PC-9 (cell line): ENCODE measurements at regions not wholly inside any gene's neighbourhood (a gene's known extent, or its start where the extent isn't known, plus 50 kb on each side); places are given as distances from the start of the nearest gene placed in this dataset.
A peak's percentile ranks its signal among the peaks of the same experiment; 100 is the strongest.

Experiments
- BruUV-seq: library from RNA; stranded (reverse); fragments of 400-500 nt; replicated peaks from 2 replicates; lab custom pipeline; 2021; lab: Mats Ljungman, UMichigan
- CTCF ChIA-PET: fragments of 300-600 bp; sonication (Branson Sonifier 250); formaldehyde crosslinking; loops from one replicate; lab custom pipeline; 2022; ENCODE audit warnings: antibody characterized with exemption; lab: Charles Lee
- POLR2A ChIA-PET: fragments of 300-600 bp; sonication (Branson Sonifier 250); formaldehyde crosslinking; loops from one replicate; lab custom pipeline; 2022; ENCODE audit warnings: antibody characterized with exemption; ENCODE audit not compliant: unreplicated experiment; lab: Charles Lee
- DNase-seq, 2 experiments: peaks; one replicate each; pipeline versions ENCODE4 v3.0.0 to v3.0.0-alpha.2; 2015 to 2022; ENCODE audit warnings: mixed read lengths in 1 of 2
- H2AFZ ChIP-seq: fragments of 200-600 bp; sonication (generic); 2 replicates; pipeline ENCODE4 v1.8.1; 2017; ENCODE audit warnings: antibody characterized with exemption
- H3F3A ChIP-seq: fragments of 200-600 bp; sonication (generic); 2 replicates; pipeline ENCODE4 v1.8.1; 2017; ENCODE audit warnings: antibody characterized with exemption, mild to moderate bottlenecking, low read depth; ENCODE audit not compliant: insufficient read depth
- H3K27ac ChIP-seq: fragments of 200-600 bp; sonication (generic); 2 replicates; pipeline ENCODE4 v1.6.1; 2016; ENCODE audit warnings: mixed run types
- H3K27me3 ChIP-seq: fragments of 200-600 bp; sonication (generic); 2 replicates; pipeline ENCODE4 v1.6.1; 2016; ENCODE audit warnings: low read depth, mixed run types; ENCODE audit not compliant: insufficient read depth
- H3K36me3 ChIP-seq: fragments of 200-600 bp; sonication (generic); 2 replicates; pipeline ENCODE4 v1.6.1; 2016; ENCODE audit warnings: low read depth, mixed run types
- H3K4me1 ChIP-seq: fragments of 200-600 bp; sonication (generic); replicated peaks from 2 replicates; pipeline ENCODE4 v1.6.1; 2016; ENCODE audit warnings: mixed run types; ENCODE audit not compliant: insufficient read depth
- H3K4me2 ChIP-seq: fragments of 200-600 bp; sonication (generic); 2 replicates; pipeline ENCODE4 v1.6.1; 2017; ENCODE audit warnings: mixed run types
- H3K4me3 ChIP-seq: fragments of 200-600 bp; sonication (generic); 2 replicates; pipeline ENCODE4 v1.6.1; 2016; ENCODE audit warnings: mixed run types
- H3K79me2 ChIP-seq: fragments of 200-600 bp; sonication (generic); 2 replicates; pipeline ENCODE4 v1.6.1; 2017; ENCODE audit warnings: low read depth, mixed run types
- H3K9me2 ChIP-seq: fragments of 200-600 bp; sonication (generic); 2 replicates; pipeline ENCODE4 v1.8.1; 2017; ENCODE audit warnings: mild to moderate bottlenecking; ENCODE audit not compliant: insufficient read depth
- H3K9me3 ChIP-seq: fragments of 200-600 bp; sonication (generic); 2 replicates; pipeline ENCODE4 v1.8.1; 2016; ENCODE audit warnings: low read depth; ENCODE audit not compliant: insufficient read depth
- H4K20me1 ChIP-seq: fragments of 200-600 bp; sonication (generic); 2 replicates; pipeline ENCODE4 v1.8.1; 2017; ENCODE audit not compliant: insufficient read depth
- EZH2 ChIP-seq: fragments of 200-600 bp; sonication (generic); IDR thresholded peaks from 2 replicates; pipeline ENCODE4 v1.8.0; 2017; ENCODE audit warnings: antibody characterized with exemption, low read depth
- intact Hi-C: fragments of 100-400 bp; cut with micrococcal nuclease; formaldehyde crosslinking; loops from one replicate; pipeline ENCODE4 v1.10.0; 2022; ENCODE audit not compliant: unreplicated experiment
- TF ChIP-seq, protein P1 (sequence below): fragments of 200-600 bp; sonication (generic); conservative IDR thresholded peaks from 2 replicates; pipeline ENCODE4 v1.6.1; 2017; ENCODE audit warnings: mixed run types, antibody characterized with exemption, mild to moderate bottlenecking, moderate library complexity

DNA sequence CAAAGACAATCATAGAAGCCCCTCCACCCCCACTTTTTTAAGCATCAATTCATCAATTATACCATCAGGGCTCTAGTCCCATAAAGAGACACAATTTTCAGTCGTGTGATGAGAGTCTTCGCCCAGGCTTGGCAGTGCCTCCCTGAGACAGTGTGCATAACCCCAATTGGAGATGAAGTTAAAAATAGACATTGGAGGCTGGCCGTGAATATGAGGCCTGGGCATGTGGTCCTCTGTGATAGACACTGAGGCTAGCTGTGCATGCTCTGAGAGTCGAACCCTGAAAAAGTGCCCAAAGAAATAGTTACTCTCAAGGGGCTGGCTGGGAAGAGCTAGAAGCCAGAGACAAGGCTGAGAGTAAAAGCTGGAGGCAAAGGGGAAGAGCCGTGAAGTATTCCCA lies 248.6 kb upstream of the NR4A3 start:
- TF ChIP-seq EZH2: no peak
- TF ChIP-seq, protein P1, sequence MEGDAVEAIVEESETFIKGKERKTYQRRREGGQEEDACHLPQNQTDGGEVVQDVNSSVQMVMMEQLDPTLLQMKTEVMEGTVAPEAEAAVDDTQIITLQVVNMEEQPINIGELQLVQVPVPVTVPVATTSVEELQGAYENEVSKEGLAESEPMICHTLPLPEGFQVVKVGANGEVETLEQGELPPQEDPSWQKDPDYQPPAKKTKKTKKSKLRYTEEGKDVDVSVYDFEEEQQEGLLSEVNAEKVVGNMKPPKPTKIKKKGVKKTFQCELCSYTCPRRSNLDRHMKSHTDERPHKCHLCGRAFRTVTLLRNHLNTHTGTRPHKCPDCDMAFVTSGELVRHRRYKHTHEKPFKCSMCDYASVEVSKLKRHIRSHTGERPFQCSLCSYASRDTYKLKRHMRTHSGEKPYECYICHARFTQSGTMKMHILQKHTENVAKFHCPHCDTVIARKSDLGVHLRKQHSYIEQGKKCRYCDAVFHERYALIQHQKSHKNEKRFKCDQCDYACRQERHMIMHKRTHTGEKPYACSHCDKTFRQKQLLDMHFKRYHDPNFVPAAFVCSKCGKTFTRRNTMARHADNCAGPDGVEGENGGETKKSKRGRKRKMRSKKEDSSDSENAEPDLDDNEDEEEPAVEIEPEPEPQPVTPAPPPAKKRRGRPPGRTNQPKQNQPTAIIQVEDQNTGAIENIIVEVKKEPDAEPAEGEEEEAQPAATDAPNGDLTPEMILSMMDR: no peak
- DNase-seq: no peak
- Histone ChIP-seq H2AFZ (no peak overlapping the region), H3K36me3 (no peaks in the 10 kb centered on the region), H3K9me3 (no peaks in the 10 kb centered on the region), H3K4me3 (no peak overlapping the region), H3K4me1 (no peaks in the 10 kb centered on the region), H3K27ac (no peak overlapping the region), H3K4me2 (no peak overlapping the region), H4K20me1 (no peaks in the 10 kb centered on the region; the same call in 1 of the 2 replicates), H3K27me3 (peaks cover 8% of the 10 kb centered on the region; the same call in 1 of the 2 replicates), H3K79me2 (no peaks in the 10 kb centered on the region), H3F3A (no peaks in the 10 kb centered on the region), H3K9me2 (no peaks in the 10 kb centered on the region)
- intact Hi-C loops: no loop called here
- ChIA-PET CTCF (no interaction called here), POLR2A (no interaction called here)
- no TSS peak for BruUV-seq

DNA sequence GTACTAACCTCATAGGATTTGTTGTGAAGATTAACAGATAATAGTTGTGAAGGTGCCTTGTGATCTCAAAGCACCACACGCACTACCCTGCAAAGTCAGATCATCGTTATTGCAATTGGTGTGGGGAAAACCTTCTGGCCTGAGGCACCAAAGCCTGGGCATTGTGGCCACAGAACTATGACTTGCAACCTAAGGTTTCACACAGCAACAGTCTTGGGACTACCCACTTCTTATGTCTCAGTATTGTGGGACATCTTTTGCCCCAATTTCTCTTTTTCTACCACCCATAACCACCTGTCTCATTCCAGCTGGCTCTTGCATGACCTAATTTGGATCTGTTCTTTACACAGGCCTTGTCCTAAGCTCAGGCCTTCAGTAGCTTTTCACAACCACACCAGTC lies 247.8 kb upstream of the NR4A3 start:
- intact Hi-C loops: no loop called here
- no TSS peak for BruUV-seq
- Histone ChIP-seq H3K4me2 (no peak overlapping the region), H3K4me3 (no peak overlapping the region), H3K79me2 (no peaks in the 10 kb centered on the region), H3K9me2 (no peaks in the 10 kb centered on the region), H3F3A (no peaks in the 10 kb centered on the region), H3K27ac (no peak overlapping the region), H3K9me3 (no peaks in the 10 kb centered on the region), H4K20me1 (no peaks in the 10 kb centered on the region; the same call in 1 of the 2 replicates), H3K4me1 (no peaks in the 10 kb centered on the region), H2AFZ (no peak overlapping the region), H3K36me3 (no peaks in the 10 kb centered on the region), H3K27me3 (peaks cover 2% of the 10 kb centered on the region; the same call in 1 of the 2 replicates)
- POLR2A ChIA-PET: no interaction called here
- CTCF ChIA-PET: no interaction called here
- no peak for DNase-seq
- TF ChIP-seq EZH2: no peak
- TF ChIP-seq, protein P1: no peak

DNA sequence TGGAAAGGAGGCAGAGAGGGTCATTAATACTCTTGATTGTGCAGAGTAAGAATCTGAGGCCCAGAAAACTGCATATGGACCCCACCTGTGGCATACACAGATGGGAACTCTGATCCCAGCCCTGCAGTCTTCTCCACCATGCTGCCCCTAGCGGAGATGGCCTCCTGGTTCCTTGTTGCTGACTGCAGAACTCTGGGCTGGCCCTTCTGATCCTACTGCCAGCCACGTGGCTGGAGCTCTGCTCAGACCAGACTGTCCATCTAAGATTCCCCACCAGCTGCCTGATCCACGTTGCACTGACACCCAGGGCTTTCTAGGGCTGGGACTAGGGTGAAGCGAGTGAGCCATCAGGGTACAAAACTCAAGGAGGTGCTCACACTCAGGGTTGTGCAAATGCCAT lies 245.7 kb upstream of the NR4A3 start:
- H2AFZ ChIP-seq: no peak overlapping the region
- TF ChIP-seq EZH2: no peak
- TF ChIP-seq, protein P1: no peak
- H4K20me1 ChIP-seq: no peaks in the 10 kb centered on the region; the same call in 1 of the 2 replicates
- H3K27me3 ChIP-seq: no peaks in the 10 kb centered on the region
- no peaks in the 10 kb centered on the region for H3K79me2 ChIP-seq
- no peaks in the 10 kb centered on the region for H3K36me3 ChIP-seq
- H3K4me2 ChIP-seq: no peak overlapping the region
- BruUV-seq: no TSS peak
- POLR2A ChIA-PET: no interaction called here
- H3F3A ChIP-seq: no peaks in the 10 kb centered on the region
- H3K9me2 ChIP-seq: no peaks in the 10 kb centered on the region; the same call in 1 of the 2 replicates
- H3K4me1 ChIP-seq: no peaks in the 10 kb centered on the region
- CTCF ChIA-PET: interaction anchor here (0.6 kb wide), 1 partner anchor 248 kb away, joined by 6 read pairs; no protein-coding TSS in a partner anchor
- peak in 1 of 2 experiments; percentile 1 for DNase-seq
- H3K27ac ChIP-seq: no peak overlapping the region
- no peaks in the 10 kb centered on the region for H3K9me3 ChIP-seq
- intact Hi-C loops: no loop called here
- no peak overlapping the region for H3K4me3 ChIP-seq
